ENCODE measurements at regions not wholly inside any gene's neighbourhood (a gene's known extent, or its start where the extent isn't known, plus 50 kb on each side); places are given as distances from the start of the nearest gene placed in this dataset.
"Not testable (repeated sequence)": the region's sequence is repeated elsewhere in the genome, so short reads cannot be mapped to it uniquely, and the experiment has no call there.

- H3K27ac Mint-ChIP-seq; H3K27me3 Mint-ChIP-seq; H3K9me3 ChIP-seq (ENCODE audit: control insufficient read depth in 1 of 2, low read length in 2 of 2); H3K9me3 Mint-ChIP-seq; H3K36me3 ChIP-seq (ENCODE audit: insufficient read depth, low read length); H3K27me3 ChIP-seq (ENCODE audit: insufficient read depth, low read length); H3K4me1 Mint-ChIP-seq; H3K4me3 Mint-ChIP-seq; H3K4me1 ChIP-seq (ENCODE audit: insufficient read depth, low read length); CTCF ChIA-PET (ENCODE audit: partially characterized antibody); DNase-seq; POLR2A ChIA-PET (ENCODE audit: partially characterized antibody); H3K36me3 Mint-ChIP-seq; H3K4me3 ChIP-seq (ENCODE audit: low read length in 2 of 2); H3K27ac ChIP-seq (ENCODE audit: low read depth, low read length); intact Hi-C loops (cut with micrococcal nuclease): not testable (repeated sequence)
Observed at GRCh38 chr11:43194459-43194858, 117.3 kb upstream of the API5 start.

- Histone ChIP-seq H3K36me3 (ENCODE audit: insufficient read depth, low read length) (no peaks in the 10 kb centered on the region), H3K4me3 (ENCODE audit: low read length in 2 of 2) (no peak overlapping the region), H3K27ac (ENCODE audit: low read depth, low read length) (no peak overlapping the region), H3K4me1 (ENCODE audit: insufficient read depth, low read length) (no peaks in the 10 kb centered on the region), H3K27me3 (ENCODE audit: insufficient read depth, low read length) (no peaks in the 10 kb centered on the region), H3K9me3 (ENCODE audit: control insufficient read depth in 1 of 2, low read length in 2 of 2) (no peaks in the 10 kb centered on the region)
- DNase-seq, result no peak
- Mint-ChIP-seq H3K4me1 (no peaks in the 10 kb centered on the region), H3K4me3 (no peak overlapping the region), H3K27ac (no peak overlapping the region), H3K27me3 (no peaks in the 10 kb centered on the region), H3K9me3 (peaks cover 0 to 5% (median 3%) of the 10 kb centered on the region in 8 donors), H3K36me3 (no peaks in the 10 kb centered on the region)
- intact Hi-C loops (cut with micrococcal nuclease), result no loop called here
- ChIA-PET POLR2A (ENCODE audit: partially characterized antibody) (no interaction called here), CTCF (ENCODE audit: partially characterized antibody) (no interaction called here)
Observed at GRCh38 chr11:43197379-43197778, 114.4 kb upstream of the API5 start.

GRCh38 chr11:43200031-43200430 lies 111.8 kb upstream of the API5 start:
- no peak overlapping the region for H3K4me3 ChIP-seq (ENCODE audit: low read length in 2 of 2)
- intact Hi-C loops (cut with micrococcal nuclease), result no loop called here
- Mint-ChIP-seq H3K9me3 (peaks cover 0 to 5% (median 2%) of the 10 kb centered on the region in 8 donors), H3K4me1 (no peaks in the 10 kb centered on the region), H3K27ac (no peak overlapping the region), H3K4me3 (no peak overlapping the region), H3K27me3 (peaks cover 0 to 1% of the 10 kb centered on the region in 2 donors), H3K36me3 (no peaks in the 10 kb centered on the region)
- CTCF ChIA-PET (ENCODE audit: partially characterized antibody), result no interaction called here
- no peaks in the 10 kb centered on the region for H3K4me1 ChIP-seq (ENCODE audit: insufficient read depth, low read length)
- POLR2A ChIA-PET (ENCODE audit: partially characterized antibody), result no interaction called here
- no peak for DNase-seq
- H3K36me3 ChIP-seq (ENCODE audit: insufficient read depth, low read length), result no peaks in the 10 kb centered on the region
- H3K27me3 ChIP-seq (ENCODE audit: insufficient read depth, low read length), result no peaks in the 10 kb centered on the region
- H3K9me3 ChIP-seq (ENCODE audit: control insufficient read depth in 1 of 2, low read length in 2 of 2), result no peaks in the 10 kb centered on the region
- no peak overlapping the region for H3K27ac ChIP-seq (ENCODE audit: low read depth, low read length)

GRCh38 chr11:43212279-43212678 lies 99.5 kb upstream of the API5 start:
- ChIA-PET CTCF (ENCODE audit: partially characterized antibody) (no interaction called here), POLR2A (ENCODE audit: partially characterized antibody) (no interaction called here)
- DNase-seq, result no peak
- no peak overlapping the region for H3K4me3 Mint-ChIP-seq
- intact Hi-C loops (cut with micrococcal nuclease), result no loop called here
- no peaks in the 10 kb centered on the region for H3K4me1 ChIP-seq (ENCODE audit: insufficient read depth, low read length)
- H3K27ac ChIP-seq (ENCODE audit: low read depth, low read length), result no peak overlapping the region
- no peaks in the 10 kb centered on the region for H3K36me3 ChIP-seq (ENCODE audit: insufficient read depth, low read length)
- peaks cover 0 to 8% of the 10 kb centered on the region in 2 donors for H3K27me3 Mint-ChIP-seq
- H3K4me3 ChIP-seq (ENCODE audit: low read length in 2 of 2), result no peak overlapping the region
- H3K9me3 Mint-ChIP-seq, result peaks cover 0 to 29% (median 22%) of the 10 kb centered on the region in 8 donors
- no peak overlapping the region for H3K27ac Mint-ChIP-seq
- peaks cover 0 to 1% of the 10 kb centered on the region in 2 donors for H3K36me3 Mint-ChIP-seq
- no peaks in the 10 kb centered on the region for H3K9me3 ChIP-seq (ENCODE audit: control insufficient read depth in 1 of 2, low read length in 2 of 2)
- H3K4me1 Mint-ChIP-seq, result no peaks in the 10 kb centered on the region
- H3K27me3 ChIP-seq (ENCODE audit: insufficient read depth, low read length), result no peaks in the 10 kb centered on the region

- H3K4me3 Mint-ChIP-seq, result no peak overlapping the region
- H3K4me3 ChIP-seq (ENCODE audit: low read length in 2 of 2), result no peak overlapping the region
- H3K9me3 ChIP-seq (ENCODE audit: control insufficient read depth in 1 of 2, low read length in 2 of 2), result no peaks in the 10 kb centered on the region
- intact Hi-C loops (cut with micrococcal nuclease), result no loop called here
- DNase-seq, result no peak
- ChIA-PET CTCF (ENCODE audit: partially characterized antibody) (no interaction called here), POLR2A (ENCODE audit: partially characterized antibody) (no interaction called here)
- no peaks in the 10 kb centered on the region for H3K4me1 ChIP-seq (ENCODE audit: insufficient read depth, low read length)
- H3K27ac ChIP-seq (ENCODE audit: low read depth, low read length), result no peak overlapping the region
- H3K36me3 ChIP-seq (ENCODE audit: insufficient read depth, low read length), result no peaks in the 10 kb centered on the region
- peaks cover 0 to 1% of the 10 kb centered on the region in 2 donors for H3K36me3 Mint-ChIP-seq
- peaks cover 0 to 20% (median 15%) of the 10 kb centered on the region in 8 donors for H3K9me3 Mint-ChIP-seq
- no peaks in the 10 kb centered on the region for H3K27me3 ChIP-seq (ENCODE audit: insufficient read depth, low read length)
- H3K27me3 Mint-ChIP-seq, result peaks cover 0 to 8% of the 10 kb centered on the region in 2 donors
- H3K4me1 Mint-ChIP-seq, result no peaks in the 10 kb centered on the region
- no peak overlapping the region for H3K27ac Mint-ChIP-seq
Observed at GRCh38 chr11:43214471-43214870, 97.3 kb upstream of the API5 start.

GRCh38 chr11:43217849-43218248 lies 93.9 kb upstream of the API5 start:
- POLR2A ChIA-PET (ENCODE audit: partially characterized antibody), result no interaction called here
- H3K4me3 Mint-ChIP-seq, result no peak overlapping the region
- Histone ChIP-seq H3K36me3 (ENCODE audit: insufficient read depth, low read length) (no peaks in the 10 kb centered on the region), H3K4me3 (ENCODE audit: low read length in 2 of 2) (no peak overlapping the region), H3K4me1 (ENCODE audit: insufficient read depth, low read length) (no peaks in the 10 kb centered on the region), H3K27me3 (ENCODE audit: insufficient read depth, low read length) (no peaks in the 10 kb centered on the region), H3K27ac (ENCODE audit: low read depth, low read length) (no peak overlapping the region), H3K9me3 (ENCODE audit: control insufficient read depth in 1 of 2, low read length in 2 of 2) (no peaks in the 10 kb centered on the region)
- no peaks in the 10 kb centered on the region for H3K27me3 Mint-ChIP-seq
- peaks cover 0 to 1% of the 10 kb centered on the region in 2 donors for H3K36me3 Mint-ChIP-seq
- DNase-seq, result no peak
- CTCF ChIA-PET (ENCODE audit: partially characterized antibody), result no interaction called here
- no peak overlapping the region for H3K27ac Mint-ChIP-seq
- no peaks in the 10 kb centered on the region for H3K4me1 Mint-ChIP-seq
- intact Hi-C loops (cut with micrococcal nuclease), result no loop called here
- H3K9me3 Mint-ChIP-seq, result peaks cover 0 to 8% (median 3%) of the 10 kb centered on the region in 8 donors

- intact Hi-C loops (cut with micrococcal nuclease), result no loop called here
- H3K27me3 ChIP-seq (ENCODE audit: insufficient read depth, low read length), result no peaks in the 10 kb centered on the region
- H3K9me3 ChIP-seq (ENCODE audit: control insufficient read depth in 1 of 2, low read length in 2 of 2), result no peaks in the 10 kb centered on the region
- Mint-ChIP-seq H3K36me3 (no peaks in the 10 kb centered on the region), H3K27me3 (no peaks in the 10 kb centered on the region), H3K4me1 (no peaks in the 10 kb centered on the region), H3K4me3 (no peak overlapping the region), H3K9me3 (peaks cover 0 to 4% (median 0%) of the 10 kb centered on the region in 8 donors), H3K27ac (no peak overlapping the region)
- H3K4me3 ChIP-seq (ENCODE audit: low read length in 2 of 2), result no peak overlapping the region
- POLR2A ChIA-PET (ENCODE audit: partially characterized antibody), result no interaction called here
- CTCF ChIA-PET (ENCODE audit: partially characterized antibody), result no interaction called here
- H3K27ac ChIP-seq (ENCODE audit: low read depth, low read length), result no peak overlapping the region
- no peak for DNase-seq
- H3K36me3 ChIP-seq (ENCODE audit: insufficient read depth, low read length), result no peaks in the 10 kb centered on the region
- H3K4me1 ChIP-seq (ENCODE audit: insufficient read depth, low read length), result no peaks in the 10 kb centered on the region
Observed at GRCh38 chr11:43222215-43222614, 89.6 kb upstream of the API5 start.

- intact Hi-C loops (cut with micrococcal nuclease), result no loop called here
- Mint-ChIP-seq H3K27me3 (no peaks in the 10 kb centered on the region), H3K36me3 (no peaks in the 10 kb centered on the region), H3K4me1 (no peaks in the 10 kb centered on the region), H3K27ac (no peak overlapping the region), H3K9me3 (peaks cover 0 to 4% (median 0%) of the 10 kb centered on the region in 8 donors), H3K4me3 (no peak overlapping the region)
- Histone ChIP-seq H3K9me3 (ENCODE audit: control insufficient read depth in 1 of 2, low read length in 2 of 2) (no peaks in the 10 kb centered on the region), H3K4me3 (ENCODE audit: low read length in 2 of 2) (no peak overlapping the region), H3K27me3 (ENCODE audit: insufficient read depth, low read length) (no peaks in the 10 kb centered on the region), H3K27ac (ENCODE audit: low read depth, low read length) (no peak overlapping the region), H3K4me1 (ENCODE audit: insufficient read depth, low read length) (no peaks in the 10 kb centered on the region), H3K36me3 (ENCODE audit: insufficient read depth, low read length) (no peaks in the 10 kb centered on the region)
- CTCF ChIA-PET (ENCODE audit: partially characterized antibody), result no interaction called here
- DNase-seq, result no peak
- POLR2A ChIA-PET (ENCODE audit: partially characterized antibody), result no interaction called here
Observed at GRCh38 chr11:43223026-43223425, 88.8 kb upstream of the API5 start.
